HPDE6-E6E7 (cell line): ENCODE measurements at regions not wholly inside any gene's neighbourhood (a gene's known extent, or its start where the extent isn't known, plus 50 kb on each side); places are given as distances from the start of the nearest gene placed in this dataset.

ENCODE experiments used
- DNase-seq: peaks from one replicate; pipeline ENCODE4 v3.0.0; 2011; ENCODE audit warnings: missing footprints; ENCODE audit errors: extremely low spot score

- no peak for DNase-seq
These were observed 321.5 kb downstream of the RND3 start for GRCh38 chr2:150165988-150166312.

DNA sequence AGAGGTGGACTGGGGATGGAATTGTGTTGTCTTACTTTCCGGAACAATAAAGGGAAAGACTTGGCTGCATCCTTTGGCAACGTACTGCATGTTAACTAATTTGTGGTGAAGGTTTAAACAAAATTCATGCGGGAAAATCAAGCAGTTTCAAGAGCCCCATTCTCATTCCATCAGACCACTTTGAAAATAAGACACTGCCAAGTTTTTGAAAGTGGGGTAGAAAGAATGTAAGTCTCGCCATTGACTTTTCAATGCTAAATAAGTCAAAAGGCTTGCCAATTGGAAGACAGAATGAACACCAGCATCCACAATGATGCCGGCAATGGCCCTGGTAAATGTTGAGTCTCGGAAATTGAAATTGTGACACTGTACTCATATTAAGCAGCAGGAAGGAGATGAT is 322.0 kb downstream of the RND3 start:
- DNase-seq = no peak

DNA sequence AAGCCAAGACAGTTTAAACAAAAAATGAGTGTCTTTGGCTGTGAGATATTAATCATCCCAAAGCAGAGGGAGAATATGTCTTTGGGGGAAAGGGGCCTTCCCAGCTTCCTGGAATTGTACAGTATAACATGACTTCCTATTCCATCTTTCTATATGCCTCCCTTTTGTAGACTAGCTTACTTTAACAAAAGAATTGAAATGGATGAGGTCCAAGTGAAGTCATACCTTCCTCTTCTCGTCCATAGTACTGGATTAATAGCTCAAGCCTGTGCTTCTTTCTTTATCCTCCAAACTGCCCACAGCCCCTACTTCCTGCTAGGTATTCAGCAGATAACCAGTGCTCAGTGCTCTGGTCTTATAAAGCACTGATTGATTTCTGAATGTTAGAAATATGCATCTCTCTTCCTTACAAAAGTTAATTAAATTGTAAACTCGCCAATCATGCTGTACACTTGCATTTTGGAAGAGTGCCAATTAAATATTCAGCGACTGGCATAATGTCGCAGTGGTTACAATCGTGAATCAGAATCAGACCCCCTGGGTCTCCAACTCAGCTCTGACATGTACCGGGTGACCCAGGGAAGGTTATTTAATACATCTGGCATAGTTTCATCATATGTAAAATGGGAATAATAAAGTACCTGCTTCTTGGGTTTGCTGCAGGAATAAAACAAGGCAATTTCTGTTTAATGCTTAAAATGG is 325.1 kb downstream of the RND3 start:
- no peak for DNase-seq

- no peak for DNase-seq
These were observed 327.4 kb downstream of the RND3 start for GRCh38 chr2:150160058-150160457.

- no peak for DNase-seq
These were observed 328.2 kb downstream of the RND3 start for GRCh38 chr2:150159300-150159699.

DNA sequence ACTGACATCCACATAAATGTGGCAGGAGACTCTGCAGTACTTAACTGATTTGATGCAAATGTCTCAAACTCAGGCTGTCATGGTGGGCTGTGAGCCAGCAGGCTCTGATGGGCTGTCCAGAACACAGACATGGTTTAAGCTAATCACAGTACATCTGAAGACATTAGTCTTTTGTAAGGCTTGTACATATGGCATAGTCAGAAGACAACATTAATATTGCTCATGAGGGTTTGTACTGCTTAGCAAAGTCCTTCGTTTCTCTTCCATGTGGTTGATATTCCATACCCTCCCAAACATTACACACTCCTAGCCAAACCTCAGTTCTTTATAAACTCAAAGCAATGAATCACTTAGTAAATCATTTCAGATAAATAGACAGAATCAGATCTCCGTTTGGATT is 330.6 kb downstream of the RND3 start:
- DNase-seq = no peak

DNA sequence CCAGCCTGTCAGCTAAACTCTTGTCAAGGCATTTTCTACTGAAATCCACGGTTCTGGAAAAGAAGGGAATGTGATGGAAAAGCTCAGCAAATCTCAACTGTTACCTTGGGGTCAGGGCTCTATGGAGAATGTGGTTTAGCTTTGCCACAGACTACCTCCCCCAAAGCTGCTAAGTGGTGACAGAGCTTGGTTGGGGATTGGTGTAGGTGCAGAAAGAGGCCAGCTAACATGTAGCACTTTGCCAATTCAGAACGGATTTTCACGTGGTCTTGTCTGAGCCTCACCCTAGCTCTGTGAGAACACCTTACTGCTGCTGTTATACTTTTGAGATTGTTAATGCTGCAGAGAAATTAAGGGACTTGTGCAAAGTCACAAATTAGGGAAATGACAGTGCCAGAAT is 331.1 kb downstream of the RND3 start:
- DNase-seq = no peak

DNA sequence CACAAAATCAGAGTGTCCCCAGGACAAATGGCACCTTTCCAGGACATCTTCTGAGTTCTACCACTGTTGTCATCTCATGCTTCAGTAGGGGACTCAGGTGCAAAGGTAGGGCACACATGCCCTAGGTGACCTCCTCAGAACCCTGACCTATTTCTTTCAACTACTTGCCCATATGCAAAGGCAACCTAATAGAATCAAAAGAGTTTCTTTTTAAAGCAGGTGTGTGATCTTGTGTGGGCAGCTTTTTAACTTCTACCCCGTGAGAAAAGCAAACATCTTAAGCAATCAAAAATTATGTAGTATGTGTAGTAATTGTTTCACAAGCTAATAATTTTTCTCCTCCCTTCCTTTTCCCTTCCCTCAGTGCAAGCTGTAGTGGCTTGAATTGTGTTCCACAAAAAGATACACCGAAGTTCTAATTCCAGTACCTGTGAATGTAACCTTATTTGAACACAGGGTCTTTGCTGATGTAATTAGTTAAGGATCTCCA is 333.1 kb downstream of the RND3 start:
- no peak for DNase-seq

DNA sequence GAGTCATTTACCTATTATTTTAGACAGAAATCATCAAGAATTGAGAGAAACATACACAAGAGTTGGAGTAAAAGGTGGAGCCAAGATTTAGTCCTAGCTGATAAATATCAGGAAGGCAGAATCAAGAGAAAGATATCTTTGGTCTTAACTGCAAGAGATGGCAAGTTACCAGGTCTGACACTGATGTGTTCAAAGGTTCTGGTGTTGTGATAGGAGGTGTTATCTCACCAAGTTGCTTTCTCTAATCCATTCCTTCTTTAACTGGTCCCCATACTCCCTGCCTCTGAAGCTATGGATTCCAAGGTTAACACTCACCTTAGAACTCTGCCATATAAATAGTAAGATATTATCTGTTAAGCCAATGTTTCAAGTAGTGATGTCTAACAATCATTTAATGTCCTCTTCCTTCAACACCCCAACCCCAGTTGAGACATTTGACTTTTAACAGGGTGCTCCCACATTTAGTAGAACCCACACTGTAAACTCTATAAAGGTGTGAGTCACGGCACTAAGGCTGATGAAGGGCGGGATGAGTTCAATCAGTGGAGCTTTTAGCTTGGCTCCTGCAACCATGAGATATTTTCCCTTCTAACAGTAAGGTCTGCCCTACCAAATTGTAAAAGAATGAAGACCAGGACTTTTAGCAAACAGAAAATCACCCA is 333.7 kb downstream of the RND3 start:
- DNase-seq = no peak

- no peak for DNase-seq
These were observed 335.2 kb downstream of the RND3 start for GRCh38 chr2:150152230-150152629.

DNA sequence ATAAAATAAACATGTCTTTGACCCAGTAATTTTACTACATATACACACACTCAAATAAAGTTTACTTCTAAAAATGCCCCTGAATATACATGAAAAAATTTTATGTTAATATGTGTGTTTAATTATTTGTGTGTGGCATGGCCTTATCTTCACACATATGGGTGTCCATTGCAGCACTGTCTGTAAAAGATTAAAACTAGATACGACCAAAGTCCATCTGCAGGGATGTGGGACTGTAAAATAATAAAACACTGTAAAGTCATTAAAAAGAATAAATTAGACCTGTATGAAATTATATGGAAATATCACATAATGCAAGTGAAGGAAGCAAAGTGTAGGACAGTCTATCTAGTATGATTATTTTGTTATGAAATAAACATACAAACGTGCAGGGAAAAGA is 337.3 kb downstream of the RND3 start:
- no peak for DNase-seq

- no peak for DNase-seq
These were observed 339.4 kb downstream of the RND3 start for GRCh38 chr2:150147889-150148683.

- no peak for DNase-seq
These were observed 340.6 kb downstream of the RND3 start for GRCh38 chr2:150146879-150147278.

GRCh38 chr2:150145299-150145692 is 342.2 kb downstream of the RND3 start:
- no peak for DNase-seq

DNA sequence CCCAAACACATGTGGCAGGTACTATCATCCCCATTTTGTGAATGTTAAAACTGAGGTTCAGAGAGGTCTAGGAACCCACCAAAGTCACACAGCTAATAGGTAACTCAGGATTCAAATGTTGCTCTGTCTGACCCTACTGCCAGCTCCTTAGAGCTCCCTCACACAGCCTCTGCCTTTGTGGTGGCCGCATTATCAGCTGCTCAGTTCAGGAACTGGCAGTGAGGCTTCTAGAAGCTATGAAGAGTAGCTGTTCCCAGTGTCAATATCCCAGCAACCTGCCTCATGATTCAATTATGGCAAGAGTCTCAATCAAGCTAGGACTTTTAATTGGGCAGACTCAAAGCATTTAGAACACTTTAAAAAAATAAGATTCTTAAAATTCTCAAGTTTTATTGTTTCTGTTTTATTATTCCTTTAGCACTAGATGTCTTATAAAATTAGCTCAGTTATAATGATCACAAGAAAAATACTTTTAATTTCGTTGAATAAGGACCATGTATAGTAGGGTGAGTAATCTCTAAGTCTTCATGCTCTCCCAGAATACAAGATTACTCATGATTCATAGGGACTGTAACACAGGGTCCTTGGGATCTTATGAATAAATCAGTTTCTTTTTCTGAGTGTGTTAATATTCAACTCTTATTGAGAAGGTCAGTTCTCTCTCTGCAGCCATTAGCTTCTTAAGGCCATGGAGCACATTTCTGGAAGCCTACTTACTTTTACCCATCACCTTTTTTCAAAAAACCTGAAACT is 342.7 kb downstream of the RND3 start:
- no peak for DNase-seq

- peak; percentile 28 for DNase-seq
These were observed 344.4 kb downstream of the RND3 start for GRCh38 chr2:150143087-150143536.

- DNase-seq = peak; percentile 42
These were observed 344.9 kb downstream of the RND3 start for GRCh38 chr2:150142561-150142960.

DNA sequence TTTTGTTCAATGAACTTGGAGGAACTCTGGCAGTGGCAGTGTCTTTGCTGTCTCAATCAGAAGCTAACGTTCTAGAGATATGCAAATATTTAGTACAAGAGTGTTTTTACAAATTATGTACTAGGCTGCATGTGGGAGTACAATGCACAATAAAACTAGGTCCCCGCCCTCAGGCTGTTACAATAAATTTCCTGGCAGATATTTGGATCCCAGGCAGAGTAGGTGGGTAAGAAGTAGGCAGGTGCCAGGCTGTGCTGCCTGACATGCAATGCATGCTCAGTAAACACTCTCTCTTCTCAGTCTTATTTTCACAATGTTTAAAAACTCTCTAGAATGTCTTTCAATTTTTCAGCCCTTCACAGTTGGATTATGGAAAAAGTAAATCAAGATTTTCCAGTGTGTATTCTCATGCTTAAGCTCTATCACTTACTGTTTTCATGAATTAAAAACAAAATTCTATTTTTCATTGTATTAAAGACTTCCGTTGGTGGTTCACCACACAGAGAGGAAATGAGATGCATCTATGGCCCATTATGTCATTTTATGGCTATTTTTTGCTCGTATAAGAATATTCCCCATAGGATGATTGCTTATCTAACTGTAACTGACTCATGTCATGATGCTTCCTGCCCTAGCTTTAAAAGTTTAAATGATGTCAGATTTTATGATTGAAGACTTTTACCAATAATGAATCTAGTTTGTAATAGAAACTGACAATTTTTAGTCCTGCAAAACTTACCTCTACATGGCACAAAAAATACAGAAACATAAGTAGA is 346.1 kb downstream of the RND3 start:
- no peak for DNase-seq

- no peak for DNase-seq
These were observed 346.7 kb downstream of the RND3 start for GRCh38 chr2:150140777-150141176.

DNA sequence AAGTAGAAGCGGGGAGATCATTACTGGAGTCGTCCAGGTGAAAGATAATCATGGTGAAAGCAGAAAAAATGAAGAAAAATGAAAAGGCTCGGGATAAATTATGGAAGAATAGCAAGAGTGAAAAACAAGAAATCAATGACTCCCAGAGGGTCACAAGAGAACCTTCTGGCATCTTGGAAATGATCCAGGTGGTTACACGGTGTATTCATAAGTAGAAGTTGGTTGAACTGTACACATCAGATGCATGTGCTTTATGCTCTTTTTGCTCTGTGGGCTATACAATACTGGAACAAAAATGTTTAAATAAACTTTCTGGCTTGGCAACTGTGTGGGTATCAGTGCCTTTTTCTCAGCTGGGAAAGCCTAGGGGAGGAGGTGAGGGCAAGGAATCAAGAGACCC is 348.9 kb downstream of the RND3 start:
- DNase-seq = no peak
